ENCODE measurements at regions not wholly inside any gene's neighbourhood (a gene's known extent, or its start where the extent isn't known, plus 50 kb on each side); places are given as distances from the start of the nearest gene placed in this dataset.
"Not testable (repeated sequence)": the region's sequence is repeated elsewhere in the genome, so short reads cannot be mapped to it uniquely, and the experiment has no call there.

- no peak for DNase-seq
- H3K27me3 ChIP-seq (ENCODE audit: control insufficient read depth, insufficient read depth, low read length): no peaks in the 10 kb centered on the region
Observed at GRCh38 chrX:73390628-73391567, 56.0 kb upstream of the CDX4 start.

GRCh38 chrX:73366696-73367095, 80.2 kb upstream of the CDX4 start:
- DNase-seq: no peak
- Histone ChIP-seq H3K36me3 (replicated peaks; ENCODE audit: control insufficient read depth, insufficient read depth, low read length) (no peaks in the 10 kb centered on the region), H3K4me3 (ENCODE audit: insufficient read depth, low read depth, low read length) (no peak overlapping the region), H3K27me3 (ENCODE audit: control insufficient read depth, insufficient read depth, low read length) (no peaks in the 10 kb centered on the region)

More at GRCh38 chrX:73390628-73391567, 56.0 kb upstream of the CDX4 start:
- Histone ChIP-seq H3K36me3 (replicated peaks; ENCODE audit: control insufficient read depth, insufficient read depth, low read length) (no peaks in the 10 kb centered on the region), H3K4me3 (ENCODE audit: insufficient read depth, low read depth, low read length) (no peak overlapping the region)

GRCh38 chrX:73357294-73357693, 89.6 kb upstream of the CDX4 start:
- not testable (repeated sequence) for DNase-seq; H3K36me3 ChIP-seq (replicated peaks; ENCODE audit: control insufficient read depth, insufficient read depth, low read length); H3K27me3 ChIP-seq (ENCODE audit: control insufficient read depth, insufficient read depth, low read length); H3K4me3 ChIP-seq (ENCODE audit: insufficient read depth, low read depth, low read length)

- H3K4me3 ChIP-seq (ENCODE audit: insufficient read depth, low read depth, low read length): no peak overlapping the region
- no peaks in the 10 kb centered on the region for H3K27me3 ChIP-seq (ENCODE audit: control insufficient read depth, insufficient read depth, low read length)
- no peaks in the 10 kb centered on the region for H3K36me3 ChIP-seq (replicated peaks; ENCODE audit: control insufficient read depth, insufficient read depth, low read length)
- DNase-seq: no peak
Observed at GRCh38 chrX:73348977-73349376, 97.9 kb upstream of the CDX4 start.

GRCh38 chrX:73337366-73337765, 109.5 kb upstream of the CDX4 start:
- DNase-seq: no peak
- no peaks in the 10 kb centered on the region for H3K27me3 ChIP-seq (ENCODE audit: control insufficient read depth, insufficient read depth, low read length)
- no peaks in the 10 kb centered on the region for H3K36me3 ChIP-seq (replicated peaks; ENCODE audit: control insufficient read depth, insufficient read depth, low read length)
- no peak overlapping the region for H3K4me3 ChIP-seq (ENCODE audit: insufficient read depth, low read depth, low read length)

DNA sequence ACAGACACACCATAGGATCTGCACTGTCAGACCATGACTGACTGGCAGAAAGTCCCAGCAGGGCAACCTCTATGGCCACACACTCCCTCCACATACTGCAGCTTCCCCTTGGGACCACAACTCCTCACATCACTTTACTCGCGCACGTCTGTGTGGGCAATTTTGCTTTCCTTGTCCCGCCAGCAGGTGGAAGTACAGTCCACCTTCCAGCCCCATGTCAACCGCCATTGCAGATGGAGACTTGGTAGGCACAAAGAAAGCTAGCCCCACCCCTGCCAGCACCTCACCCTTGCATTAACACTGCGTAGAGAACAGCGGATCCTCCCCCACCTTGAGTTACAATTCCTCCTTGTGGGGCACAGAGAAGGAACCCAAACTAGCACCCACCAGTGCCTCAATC, 74.4 kb upstream of the NAP1L2 start:
- Histone ChIP-seq H3K4me3 (ENCODE audit: insufficient read depth, low read depth, low read length) (no peak overlapping the region), H3K27me3 (ENCODE audit: control insufficient read depth, insufficient read depth, low read length) (no peaks in the 10 kb centered on the region), H3K36me3 (replicated peaks; ENCODE audit: control insufficient read depth, insufficient read depth, low read length) (no peaks in the 10 kb centered on the region)
- DNase-seq: peak; percentile 37

DNA sequence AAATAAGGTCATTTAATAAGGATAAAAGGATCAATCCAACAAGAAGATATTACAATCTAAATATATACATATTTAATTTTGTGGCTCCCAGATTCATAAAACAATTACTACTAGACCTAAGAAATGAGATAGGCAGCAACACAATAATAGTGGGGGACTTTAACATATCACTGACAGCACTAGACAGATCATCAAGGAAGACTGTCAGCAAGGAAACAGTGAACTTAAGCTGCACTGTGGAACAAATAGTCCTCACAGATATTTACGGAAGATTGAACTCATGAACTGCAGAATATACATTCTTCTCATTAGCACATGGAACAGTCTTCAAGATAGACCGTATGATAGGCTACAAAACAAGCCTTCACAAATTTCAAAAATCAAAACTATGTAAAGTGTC, 56.1 kb upstream of the NAP1L2 start:
- no peaks in the 10 kb centered on the region for H3K36me3 ChIP-seq (replicated peaks; ENCODE audit: control insufficient read depth, insufficient read depth, low read length)
- H3K4me3 ChIP-seq (ENCODE audit: insufficient read depth, low read depth, low read length): no peak overlapping the region
- no peaks in the 10 kb centered on the region for H3K27me3 ChIP-seq (ENCODE audit: control insufficient read depth, insufficient read depth, low read length)
- DNase-seq: no peak

DNA sequence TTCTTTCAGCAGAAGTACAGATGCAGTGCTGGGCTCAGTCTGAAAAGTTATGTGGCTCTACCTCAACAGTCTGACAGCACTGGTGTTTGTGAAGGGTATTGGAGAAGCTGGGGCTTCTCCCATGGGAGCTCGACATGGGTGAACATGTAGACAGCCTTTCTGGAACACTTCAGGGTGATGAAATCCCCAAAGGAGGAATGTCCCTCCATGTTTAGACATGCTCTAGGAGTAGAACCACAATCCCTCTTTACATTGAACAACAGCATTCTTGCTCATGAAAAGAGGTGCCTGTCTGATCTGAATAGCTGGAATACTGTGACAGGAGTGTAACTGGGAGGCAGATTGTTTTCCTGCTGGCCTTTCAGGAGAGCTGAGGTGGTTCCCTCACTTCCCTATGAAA, 53.8 kb upstream of the NAP1L2 start:
- H3K27me3 ChIP-seq (ENCODE audit: control insufficient read depth, insufficient read depth, low read length): no peaks in the 10 kb centered on the region
- DNase-seq: no peak
- H3K36me3 ChIP-seq (replicated peaks; ENCODE audit: control insufficient read depth, insufficient read depth, low read length): no peaks in the 10 kb centered on the region
- H3K4me3 ChIP-seq (ENCODE audit: insufficient read depth, low read depth, low read length): no peak overlapping the region

- Histone ChIP-seq H3K4me3 (ENCODE audit: insufficient read depth, low read depth, low read length) (no peak overlapping the region), H3K36me3 (replicated peaks; ENCODE audit: control insufficient read depth, insufficient read depth, low read length) (no peaks in the 10 kb centered on the region), H3K27me3 (ENCODE audit: control insufficient read depth, insufficient read depth, low read length) (no peaks in the 10 kb centered on the region)
- no peak for DNase-seq
Observed at GRCh38 chrX:73267979-73268378, 53.3 kb upstream of the NAP1L2 start.

DNA sequence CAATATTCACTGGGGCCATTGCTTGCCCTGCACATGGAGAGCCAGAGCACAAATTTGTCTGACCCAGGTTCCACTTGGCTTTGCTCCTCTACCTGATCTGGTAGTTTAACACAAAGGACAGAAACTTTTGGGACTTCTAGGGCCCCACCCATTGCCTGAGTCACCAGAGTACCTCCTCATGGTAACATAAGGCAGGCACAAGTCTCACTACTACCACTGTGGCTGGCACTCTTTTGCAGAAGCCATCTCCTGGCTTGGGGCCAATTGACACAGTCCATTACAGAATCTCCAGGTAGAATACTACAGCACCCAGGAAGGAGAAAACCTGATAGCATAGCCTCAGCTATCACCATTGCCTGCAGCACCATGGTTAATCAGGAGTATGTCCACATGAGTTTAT, 52.6 kb upstream of the NAP1L2 start:
- Histone ChIP-seq H3K27me3 (ENCODE audit: control insufficient read depth, insufficient read depth, low read length) (no peaks in the 10 kb centered on the region), H3K36me3 (replicated peaks; ENCODE audit: control insufficient read depth, insufficient read depth, low read length) (no peaks in the 10 kb centered on the region), H3K4me3 (ENCODE audit: insufficient read depth, low read depth, low read length) (no peak overlapping the region)
- no peak for DNase-seq

- H3K27me3 ChIP-seq (ENCODE audit: control insufficient read depth, insufficient read depth, low read length): no peaks in the 10 kb centered on the region
- H3K4me3 ChIP-seq (ENCODE audit: insufficient read depth, low read depth, low read length): no peak overlapping the region
- no peak for DNase-seq
- H3K36me3 ChIP-seq (replicated peaks; ENCODE audit: control insufficient read depth, insufficient read depth, low read length): no peaks in the 10 kb centered on the region
Observed at GRCh38 chrX:73266766-73267165, 52.1 kb upstream of the NAP1L2 start.

Measured in H7 (cell line).